AG10803 (cell line): ENCODE measurements at regions not wholly inside any gene's neighbourhood (a gene's known extent, or its start where the extent isn't known, plus 50 kb on each side); places are given as distances from the start of the nearest gene placed in this dataset.
A peak's percentile ranks its signal among the peaks of the same experiment; 100 is the strongest.

Source experiments
- DNase-seq: peaks from one replicate; pipeline ENCODE4 v3.0.0; 2010; ENCODE audit warnings: low read depth
- H3K4me3 ChIP-seq: 2 replicates; pipeline ENCODE4 v1.5.1; 2011; ENCODE audit warnings: mild to moderate bottlenecking, low read length, control low read depth
- TF ChIP-seq, protein P1 (sequence below): conservative IDR thresholded peaks from 2 replicates; pipeline ENCODE4 v1.5.1; 2011; ENCODE audit warnings: mild to moderate bottlenecking, low read length, control low read depth, inconsistent platforms

DNA sequence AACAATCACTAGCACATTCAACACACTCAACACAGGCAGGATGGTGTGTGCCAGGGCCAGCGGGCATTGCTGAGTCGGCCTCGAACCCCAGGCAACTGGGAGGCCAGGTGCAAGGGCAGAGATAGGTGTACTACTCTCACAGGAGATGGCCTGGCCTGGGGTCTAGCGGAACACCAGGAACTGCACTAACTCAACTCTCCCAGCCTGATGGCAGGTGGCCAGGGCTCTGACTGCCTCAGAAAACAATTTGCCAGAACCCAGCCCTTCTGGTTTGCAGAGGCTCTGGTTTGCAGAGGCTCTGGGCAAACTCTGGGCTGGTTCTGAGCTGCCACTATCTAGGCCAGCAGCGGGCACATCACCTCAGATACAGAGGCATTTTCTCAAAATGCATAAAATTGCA is 229.2 kb upstream of the CHRNA7 start:
- DNase-seq, result peak; percentile 11
- H3K4me3 ChIP-seq, result no peak overlapping the region
- TF ChIP-seq, protein P1, sequence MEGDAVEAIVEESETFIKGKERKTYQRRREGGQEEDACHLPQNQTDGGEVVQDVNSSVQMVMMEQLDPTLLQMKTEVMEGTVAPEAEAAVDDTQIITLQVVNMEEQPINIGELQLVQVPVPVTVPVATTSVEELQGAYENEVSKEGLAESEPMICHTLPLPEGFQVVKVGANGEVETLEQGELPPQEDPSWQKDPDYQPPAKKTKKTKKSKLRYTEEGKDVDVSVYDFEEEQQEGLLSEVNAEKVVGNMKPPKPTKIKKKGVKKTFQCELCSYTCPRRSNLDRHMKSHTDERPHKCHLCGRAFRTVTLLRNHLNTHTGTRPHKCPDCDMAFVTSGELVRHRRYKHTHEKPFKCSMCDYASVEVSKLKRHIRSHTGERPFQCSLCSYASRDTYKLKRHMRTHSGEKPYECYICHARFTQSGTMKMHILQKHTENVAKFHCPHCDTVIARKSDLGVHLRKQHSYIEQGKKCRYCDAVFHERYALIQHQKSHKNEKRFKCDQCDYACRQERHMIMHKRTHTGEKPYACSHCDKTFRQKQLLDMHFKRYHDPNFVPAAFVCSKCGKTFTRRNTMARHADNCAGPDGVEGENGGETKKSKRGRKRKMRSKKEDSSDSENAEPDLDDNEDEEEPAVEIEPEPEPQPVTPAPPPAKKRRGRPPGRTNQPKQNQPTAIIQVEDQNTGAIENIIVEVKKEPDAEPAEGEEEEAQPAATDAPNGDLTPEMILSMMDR, result no peak

DNA sequence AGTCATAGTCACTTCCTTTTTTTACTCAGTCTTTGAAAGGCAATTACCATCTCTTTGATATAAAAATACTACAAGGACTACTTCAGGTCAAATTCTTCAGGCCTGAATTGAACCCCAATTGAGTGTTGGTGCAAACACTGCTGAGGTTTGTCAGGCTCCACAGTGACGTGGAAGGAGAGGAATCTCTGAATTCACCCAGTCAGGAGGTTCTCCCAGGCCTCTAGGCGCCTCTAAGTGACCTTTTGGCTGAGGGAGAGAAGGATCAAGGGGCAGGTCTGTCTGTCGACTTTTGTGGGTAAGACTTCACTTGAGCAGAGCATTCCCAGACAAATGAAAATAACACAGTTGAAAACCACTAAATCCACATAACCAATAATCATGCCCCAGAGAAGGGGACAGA is 227.6 kb upstream of the CHRNA7 start:
- no peak overlapping the region for H3K4me3 ChIP-seq

DNA sequence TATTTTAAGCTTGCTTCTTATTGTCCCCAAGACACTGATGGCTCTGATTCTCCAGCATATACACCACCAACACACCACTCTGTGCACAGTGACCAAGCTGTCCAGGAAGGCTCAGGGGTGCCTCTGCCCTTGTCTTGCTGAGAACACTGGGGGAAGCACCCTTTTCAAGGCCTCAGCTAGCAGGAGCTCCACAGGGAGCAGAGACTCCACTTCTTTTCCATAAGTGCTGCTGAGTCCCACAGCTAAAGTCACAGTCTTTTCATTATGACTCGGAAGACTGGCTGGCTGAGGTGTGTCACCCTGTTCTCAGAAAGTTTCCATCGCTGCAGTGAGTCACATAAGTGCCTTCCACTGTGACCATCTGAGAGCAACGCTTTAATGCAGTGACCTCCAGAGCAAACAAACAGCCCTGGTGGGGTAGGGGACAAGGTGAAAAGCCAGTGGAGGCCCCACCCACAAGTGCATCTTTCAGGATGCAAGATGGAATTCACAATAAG is 226.9 kb upstream of the CHRNA7 start:
- DNase-seq, result no peak
- TF ChIP-seq, protein P1, result no peak
- H3K4me3 ChIP-seq, result no peak overlapping the region

More for the DNA sequence above, 227.6 kb upstream of the CHRNA7 start:
- DNase-seq, result no peak
- TF ChIP-seq, protein P1, result no peak

DNA sequence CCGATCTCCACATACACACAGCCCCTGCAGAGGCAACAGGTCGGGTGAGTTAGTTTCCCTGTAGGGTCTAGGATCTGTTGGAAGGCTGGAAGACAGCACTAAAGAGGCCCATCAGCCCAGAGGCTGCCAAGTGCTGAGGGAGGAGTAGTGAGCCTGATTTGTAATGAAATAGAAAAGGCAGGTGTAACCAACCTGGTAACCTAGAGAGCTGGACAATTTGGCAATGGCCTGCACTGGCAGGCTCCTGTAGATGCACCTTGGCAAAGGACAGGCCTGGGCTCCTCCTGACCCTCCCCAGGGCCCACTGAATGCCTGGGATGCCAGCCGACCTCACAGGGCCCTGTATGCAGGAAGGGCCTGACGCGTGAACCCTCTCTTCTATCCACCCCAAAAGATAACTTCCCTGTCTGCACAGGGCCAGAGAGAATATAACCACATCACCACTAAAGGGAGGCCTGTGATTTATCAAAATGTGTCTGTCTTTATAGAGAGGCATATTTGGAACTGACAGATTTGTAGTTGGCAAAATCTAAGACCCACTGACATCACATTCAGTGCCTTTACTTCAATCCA is 225.1 kb upstream of the CHRNA7 start:
- TF ChIP-seq, protein P1, result no peak
- DNase-seq, result no peak
- H3K4me3 ChIP-seq, result no peak overlapping the region

DNA sequence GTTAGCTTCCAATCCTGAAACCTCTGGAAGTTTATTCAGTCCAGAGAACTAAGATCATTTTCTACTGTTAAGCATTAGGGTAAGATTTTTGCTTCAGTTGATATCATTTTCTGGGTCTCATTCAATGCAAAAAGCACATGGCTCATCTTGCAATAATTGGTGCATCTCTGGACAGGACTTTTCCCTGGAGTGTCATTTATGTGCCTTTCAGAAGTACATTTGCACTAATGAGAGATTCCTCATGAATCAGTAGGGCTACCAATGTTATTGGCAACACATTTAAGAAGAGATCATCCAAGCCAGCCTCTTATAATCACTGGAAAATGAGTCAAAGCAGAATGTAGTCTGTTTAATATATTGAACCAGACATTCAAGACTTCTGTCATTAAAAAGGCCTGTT is 224.2 kb upstream of the CHRNA7 start:
- H3K4me3 ChIP-seq, result no peak overlapping the region
- no peak for DNase-seq
- TF ChIP-seq, protein P1, result no peak

DNA sequence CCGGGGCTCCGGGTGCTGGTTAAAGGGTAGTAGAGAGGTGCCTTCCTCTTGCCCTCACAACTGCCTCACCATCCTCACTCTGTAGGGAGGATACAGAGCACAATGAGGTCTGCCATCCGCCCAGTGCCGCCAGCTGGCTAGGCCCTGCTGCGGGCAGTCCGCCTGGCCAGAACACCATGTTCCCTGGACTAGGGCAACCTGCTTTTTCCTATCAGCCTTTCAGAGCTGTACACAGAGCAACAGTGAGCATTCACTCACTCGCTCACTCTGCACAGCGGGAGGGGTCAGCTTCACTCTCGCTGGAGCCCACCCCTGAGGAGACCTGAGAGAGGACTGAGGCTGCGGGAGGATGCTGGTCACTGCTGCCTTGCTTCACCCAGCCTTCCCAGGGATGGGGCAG is 218.7 kb upstream of the CHRNA7 start:
- TF ChIP-seq, protein P1, result no peak

DNA sequence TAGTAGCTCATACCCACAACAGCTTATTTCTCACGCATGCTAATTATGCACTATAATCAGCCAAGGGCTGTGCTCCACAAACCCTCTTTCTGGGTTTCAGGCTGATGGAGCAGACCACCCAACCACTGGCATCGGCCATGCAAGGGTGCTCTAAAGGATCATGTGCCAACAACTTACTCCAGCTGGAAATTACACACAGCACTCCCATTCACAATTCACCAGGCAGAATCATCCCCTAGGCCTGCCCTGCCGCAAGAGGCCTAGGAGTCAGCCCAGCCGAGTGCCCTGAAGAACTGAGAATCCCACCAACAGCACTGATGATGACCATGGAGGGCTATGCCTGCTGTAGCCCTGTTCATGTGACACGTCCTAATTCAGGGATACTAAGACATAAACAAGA is 216.2 kb upstream of the CHRNA7 start:
- TF ChIP-seq, protein P1, result no peak
- DNase-seq, result no peak
- no peak overlapping the region for H3K4me3 ChIP-seq

More for the DNA sequence above, 218.7 kb upstream of the CHRNA7 start:
- H3K4me3 ChIP-seq, result no peak overlapping the region
- no peak for DNase-seq
